Activated CD4-positive, CD25-positive, alpha-beta regulatory T cell treated with anti-CD3 and anti-CD28 coated beads, Interleukin-2, amount 50 U/mL, for 72 hours (primary cell): ENCODE measurements at regions not wholly inside any gene's neighbourhood (a gene's known extent, or its start where the extent isn't known, plus 50 kb on each side); places are given as distances from the start of the nearest gene placed in this dataset.
A peak's percentile ranks its signal among the peaks of the same experiment; 100 is the strongest.
"Not testable (repeated sequence)": the region's sequence is repeated elsewhere in the genome, so short reads cannot be mapped to it uniquely, and the experiment has no call there.

Experiments
- DNase-seq: peaks from one replicate; pipeline ENCODE4 v3.0.0; 2021

DNA sequence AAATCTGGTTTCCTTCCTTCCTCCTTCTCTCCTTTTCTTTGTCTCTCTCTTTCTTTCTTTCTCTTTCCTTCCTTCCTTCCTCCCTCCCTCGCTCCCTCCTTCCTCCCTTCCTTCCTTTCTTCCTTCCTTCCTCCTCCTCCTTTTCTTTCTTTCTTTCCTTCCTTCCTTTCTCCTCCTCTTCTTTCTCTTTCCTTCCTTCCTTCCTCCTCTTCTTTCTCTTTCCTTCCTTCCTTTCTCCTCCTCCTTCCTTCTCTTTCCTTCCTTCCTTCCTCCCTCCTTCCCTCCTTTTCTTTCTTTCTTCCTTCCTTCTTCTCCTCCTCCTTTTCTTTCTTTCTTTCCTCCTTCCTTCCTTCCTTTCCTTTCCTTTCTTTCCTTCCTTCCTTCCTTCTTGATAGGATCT, 61.2 kb downstream of the VIP start:
- DNase-seq, result no peak

DNA sequence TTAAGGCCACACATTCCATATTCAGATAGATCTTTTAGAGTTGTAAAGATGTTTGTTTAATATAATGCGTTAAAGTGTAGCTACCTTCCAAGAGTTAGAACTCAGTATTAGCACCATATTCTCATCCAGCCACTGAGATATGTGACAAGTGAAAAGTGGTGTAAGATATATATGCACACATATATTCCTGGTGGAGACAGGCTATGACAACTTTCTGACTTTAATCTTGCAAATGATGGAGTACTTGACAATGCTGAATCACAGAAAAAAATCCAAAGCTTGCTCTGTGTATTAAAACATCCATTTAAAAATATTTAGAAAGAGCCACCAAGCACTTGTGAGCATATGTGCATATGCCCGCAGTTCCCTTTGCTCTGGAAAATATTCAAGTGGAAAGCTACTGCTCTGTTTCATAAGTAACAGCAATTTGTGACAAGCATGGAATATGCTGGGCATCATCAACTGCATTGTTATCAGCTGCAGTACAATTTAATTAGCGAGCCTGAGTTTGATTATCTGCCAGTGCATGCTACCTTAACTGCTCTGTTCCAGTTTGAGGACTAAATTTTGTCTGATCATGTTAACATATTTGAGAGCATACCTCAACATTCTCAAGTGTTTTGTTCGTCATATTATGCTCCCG, 64.8 kb downstream of the VIP start:
- DNase-seq, result no peak

DNA sequence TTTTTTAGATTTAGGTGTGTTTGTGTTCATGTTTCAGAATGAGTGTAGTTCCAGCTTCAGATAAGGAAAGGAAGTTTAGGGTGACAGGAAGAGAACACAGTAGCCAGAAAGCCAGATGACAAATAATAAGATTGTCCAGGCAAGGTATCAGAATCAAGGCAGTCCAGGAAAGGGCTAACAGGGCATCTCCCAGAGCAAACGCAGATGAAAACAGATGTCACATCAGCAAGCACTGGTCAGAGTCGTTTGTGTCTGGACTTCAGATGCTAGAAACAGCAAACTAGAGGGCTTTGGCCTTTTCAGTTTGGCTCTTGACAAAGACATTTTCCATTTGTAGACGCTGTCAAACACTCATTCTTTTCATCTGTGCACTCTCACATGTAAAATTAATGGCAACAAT, 65.5 kb downstream of the VIP start:
- no peak for DNase-seq

DNA sequence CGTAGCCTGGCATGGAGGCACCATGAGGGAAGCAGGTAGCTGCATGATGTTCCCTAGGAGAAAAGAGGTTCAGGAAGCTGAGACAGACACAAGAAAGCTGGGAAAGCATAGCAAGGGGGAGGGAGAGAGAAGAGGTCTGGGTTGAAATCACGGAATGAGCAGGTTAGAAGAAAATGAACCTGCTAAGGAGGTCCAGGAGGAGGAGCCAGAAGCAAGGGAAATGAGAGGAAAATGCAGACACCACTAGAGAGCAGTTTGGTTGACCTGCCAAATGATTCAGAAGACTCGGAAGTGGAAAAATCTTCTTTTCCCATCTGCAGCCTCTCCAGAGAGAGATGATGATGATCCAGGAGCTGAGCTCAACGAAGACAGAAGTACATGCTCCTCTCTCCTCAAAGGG, 70.9 kb downstream of the VIP start:
- no peak for DNase-seq

DNA sequence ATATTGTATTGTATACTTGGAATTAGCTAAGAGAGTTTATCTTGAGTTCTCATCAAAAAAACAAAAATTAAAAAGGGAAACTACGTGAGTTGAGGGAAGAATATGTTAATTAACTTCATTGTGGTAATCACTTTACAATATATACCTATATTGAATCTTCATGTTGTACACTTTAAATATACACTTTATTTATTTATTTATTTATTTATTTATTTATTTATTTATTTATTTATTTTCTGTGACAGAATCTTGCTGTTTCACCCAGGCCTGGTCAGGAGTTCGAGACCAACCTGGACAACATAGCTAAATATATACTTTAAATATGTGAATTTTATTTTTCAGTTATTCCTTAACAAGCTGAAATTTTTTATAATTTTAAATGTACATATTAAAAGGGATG, 74.1 kb downstream of the VIP start:
- no peak for DNase-seq

DNA sequence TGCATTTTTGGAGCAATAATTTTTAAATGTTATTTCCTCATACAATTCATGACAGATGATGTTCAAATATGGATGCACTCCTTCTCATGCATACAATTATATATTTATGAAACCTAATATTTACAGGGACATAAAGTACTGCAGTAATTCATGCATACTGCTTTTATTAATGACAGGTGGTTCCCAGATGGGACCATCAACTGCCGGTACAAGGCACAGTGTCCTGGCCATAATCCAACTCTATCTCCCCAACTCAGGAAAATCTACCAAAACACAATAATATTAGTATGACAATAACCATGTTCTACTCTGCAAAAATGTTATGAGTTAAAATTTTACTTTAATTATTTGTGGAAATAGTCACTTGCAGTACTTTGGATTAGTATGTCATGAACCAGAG, 77.8 kb downstream of the VIP start:
- no peak for DNase-seq

DNA sequence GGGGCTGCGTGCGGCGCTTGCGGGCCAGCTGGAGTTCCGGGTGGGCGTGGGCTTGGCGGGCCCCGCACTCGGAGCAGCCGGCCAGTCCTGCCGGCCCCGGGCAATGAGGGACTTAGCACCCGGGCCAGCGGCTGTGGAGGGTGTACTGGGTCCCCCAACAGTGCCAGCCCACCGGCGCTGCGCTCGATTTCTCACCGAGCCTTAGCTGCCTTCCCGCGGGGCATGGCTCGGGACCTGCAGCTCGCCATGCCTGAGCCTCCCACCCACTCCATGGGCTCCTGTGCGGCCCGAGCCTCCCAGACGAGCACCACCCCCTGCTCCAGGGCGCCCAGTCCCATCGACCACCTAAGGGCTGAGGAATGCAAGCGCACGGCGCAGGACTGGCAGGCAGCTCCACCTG, 83.8 kb downstream of the VIP start:
- DNase-seq, result not testable (repeated sequence)

DNA sequence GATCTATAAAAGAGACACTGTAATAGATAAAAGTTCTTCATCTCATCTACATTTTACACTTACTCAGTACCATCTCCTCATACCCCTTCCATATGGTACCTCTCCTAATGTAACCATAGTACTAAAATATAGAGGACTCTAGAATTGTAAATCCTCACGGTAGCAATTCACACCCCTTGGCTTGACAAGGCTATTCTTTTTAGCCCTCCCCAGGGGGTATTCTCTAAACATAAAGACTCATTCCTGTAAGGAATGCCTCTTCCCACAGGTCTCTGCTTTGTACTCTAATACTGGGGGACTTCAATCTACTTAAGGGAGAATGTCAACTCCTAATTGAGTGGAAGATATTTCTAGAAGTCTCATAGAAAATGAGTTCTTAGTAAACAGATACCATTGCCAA, 85.9 kb downstream of the VIP start:
- DNase-seq, result no peak

DNA sequence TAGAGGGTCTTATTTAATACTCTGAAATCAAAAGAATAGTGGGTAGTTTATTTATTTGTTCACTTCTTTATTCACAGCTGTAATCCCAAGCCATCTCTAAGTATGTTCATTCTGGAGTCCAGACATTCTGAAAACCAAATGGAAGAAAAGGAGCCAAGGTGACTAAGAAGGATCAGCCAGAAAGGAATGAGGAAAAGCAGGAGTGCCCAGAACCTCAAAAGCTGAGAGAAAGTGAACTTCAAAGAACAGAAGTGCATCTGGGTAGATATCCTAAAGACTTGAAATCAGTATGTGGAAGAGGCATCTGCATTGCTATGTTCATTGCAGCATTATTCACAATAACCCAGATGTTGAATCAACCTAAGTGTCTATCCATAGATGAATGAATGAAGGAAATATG, 94.8 kb downstream of the VIP start:
- no peak for DNase-seq

DNA sequence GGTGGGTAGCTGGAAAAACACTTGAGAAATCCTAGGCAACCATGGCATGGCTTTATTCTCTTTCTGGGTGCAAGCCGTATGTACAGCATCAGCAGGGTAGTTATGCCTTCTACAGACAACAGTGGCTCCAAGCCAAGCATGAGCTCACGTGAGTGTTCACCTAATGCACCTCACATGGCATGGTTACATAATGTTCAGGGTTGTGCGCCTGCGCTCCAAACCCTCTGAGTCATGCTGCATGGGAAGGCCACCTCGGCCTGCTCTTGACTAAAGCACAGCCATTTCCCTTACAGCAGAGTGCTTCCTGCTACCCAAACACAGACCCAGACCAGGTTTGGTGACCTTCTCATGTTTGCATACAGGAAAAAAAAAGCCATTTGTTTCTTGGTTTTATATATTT, 96.2 kb downstream of the VIP start:
- DNase-seq, result no peak

DNA sequence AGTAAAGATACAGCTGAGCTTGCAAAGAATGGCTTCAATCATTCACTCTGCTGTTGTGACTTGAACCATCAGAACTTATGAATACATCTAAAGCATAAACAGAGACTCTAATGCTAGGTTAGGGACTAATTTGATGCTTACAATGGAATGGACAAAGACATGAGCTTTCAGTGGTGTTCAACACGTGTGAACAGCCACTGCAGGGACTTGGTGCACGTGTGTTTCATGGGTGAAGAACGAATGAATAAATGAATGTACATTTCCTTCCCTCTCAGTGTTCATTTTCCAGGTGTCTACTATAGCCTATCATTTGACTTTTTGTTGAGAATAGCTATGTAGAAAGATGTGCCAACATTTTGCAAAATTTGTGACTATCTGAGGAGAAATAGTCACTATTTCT, 98.3 kb downstream of the VIP start:
- DNase-seq, result no peak

DNA sequence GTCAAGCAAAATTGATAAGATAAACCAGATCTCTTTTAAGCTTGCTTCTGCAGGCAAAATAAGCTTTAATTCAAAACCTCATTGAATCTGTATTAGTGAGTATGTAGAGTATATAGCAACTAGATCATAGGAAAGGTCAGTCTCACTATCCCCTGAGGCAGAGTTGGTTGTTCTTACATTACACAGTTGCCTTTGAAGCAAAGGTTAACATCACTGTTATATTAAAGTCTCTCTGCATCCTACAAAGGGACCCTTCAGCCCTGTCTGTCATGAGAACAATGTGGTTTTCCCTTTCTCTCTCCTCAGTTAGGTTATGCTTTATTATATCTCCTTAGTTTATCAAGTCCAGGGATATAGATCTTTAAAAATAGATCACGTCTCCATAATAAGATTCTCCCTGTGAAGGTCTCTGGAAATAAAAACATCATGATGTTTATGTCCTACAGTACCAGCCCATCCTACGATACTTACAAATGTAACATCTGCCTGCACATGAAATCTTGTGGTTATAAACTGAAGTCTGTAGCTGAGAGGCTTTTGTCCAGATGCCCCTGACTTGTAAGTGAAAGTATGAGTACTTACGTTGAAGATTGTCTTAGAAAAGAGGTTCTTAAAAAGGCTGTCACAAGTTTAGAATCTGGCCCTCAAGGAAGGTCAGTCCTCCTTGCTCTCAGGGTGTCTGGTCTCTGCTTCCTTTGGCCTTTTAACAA, 103.6 kb downstream of the VIP start:
- DNase-seq, result no peak

DNA sequence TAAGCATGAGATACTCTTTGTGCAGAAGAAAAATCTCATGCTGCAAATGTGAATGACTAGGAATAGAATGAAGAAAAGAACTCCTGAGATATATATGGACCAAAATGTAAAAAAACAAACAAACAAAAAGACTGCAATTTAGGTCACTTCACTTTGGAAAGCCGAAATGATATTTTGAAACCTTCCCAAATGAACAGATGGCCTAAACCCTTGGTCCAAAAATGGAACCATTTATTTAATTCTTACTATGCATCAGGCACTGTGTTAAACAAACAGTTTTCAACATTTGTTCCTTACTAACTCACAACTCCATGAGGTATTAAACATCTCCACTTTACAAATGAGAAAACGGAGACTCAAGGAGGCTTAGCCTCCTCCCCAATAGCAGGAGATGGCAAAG, 107.5 kb downstream of the VIP start:
- no peak for DNase-seq

DNA sequence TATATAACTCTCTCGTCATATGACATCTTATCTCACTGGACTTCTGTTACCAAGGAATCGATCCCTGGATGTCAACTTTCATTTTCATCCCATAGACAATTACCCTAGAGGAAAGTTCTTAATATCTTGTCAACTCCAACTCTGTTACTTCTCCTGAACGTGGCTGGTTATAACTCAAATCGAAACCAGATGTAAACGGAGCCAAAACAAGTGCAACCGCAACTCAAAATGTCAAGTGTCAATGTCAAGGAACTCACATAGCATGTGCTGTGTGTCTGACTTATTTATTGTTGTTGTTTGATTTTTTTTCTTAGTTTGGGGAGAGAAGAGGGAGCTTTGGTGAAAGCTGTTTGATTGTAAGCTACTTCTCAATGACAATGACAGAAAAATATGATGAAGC, 108.6 kb downstream of the VIP start:
- no peak for DNase-seq

DNA sequence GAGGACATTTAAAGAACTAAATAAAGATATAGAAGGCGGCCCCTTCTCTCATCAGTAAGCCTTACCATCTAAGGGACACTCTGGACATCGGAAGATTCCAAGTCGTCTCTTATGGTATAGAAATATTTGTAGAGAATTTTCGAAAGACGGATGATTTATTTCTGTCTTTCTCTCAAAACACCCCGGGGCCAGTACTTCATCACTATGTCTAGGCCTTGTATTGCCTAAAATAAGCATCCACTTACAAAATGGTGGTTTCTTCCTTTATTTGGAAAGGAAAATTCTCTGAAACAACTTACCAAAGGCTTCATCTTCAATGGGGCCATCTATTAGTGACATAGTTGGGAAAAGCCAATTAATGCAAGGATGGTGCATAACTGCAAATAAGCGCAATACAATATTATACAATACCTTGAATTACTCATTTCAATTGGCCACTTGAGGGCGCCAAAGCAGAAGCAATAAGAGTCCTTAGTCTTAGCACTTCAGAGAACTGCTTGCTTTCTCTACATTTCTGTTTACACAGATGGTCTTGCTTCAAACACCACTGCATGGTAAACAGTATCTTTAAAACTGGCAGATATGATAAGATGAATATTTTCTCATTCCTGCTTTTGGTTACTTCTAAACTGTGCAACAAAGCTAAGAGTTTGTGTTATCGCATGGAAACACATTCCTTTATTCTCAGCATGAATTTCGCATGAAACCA, 113.2 kb downstream of the VIP start:
- peak; percentile 56 for DNase-seq

DNA sequence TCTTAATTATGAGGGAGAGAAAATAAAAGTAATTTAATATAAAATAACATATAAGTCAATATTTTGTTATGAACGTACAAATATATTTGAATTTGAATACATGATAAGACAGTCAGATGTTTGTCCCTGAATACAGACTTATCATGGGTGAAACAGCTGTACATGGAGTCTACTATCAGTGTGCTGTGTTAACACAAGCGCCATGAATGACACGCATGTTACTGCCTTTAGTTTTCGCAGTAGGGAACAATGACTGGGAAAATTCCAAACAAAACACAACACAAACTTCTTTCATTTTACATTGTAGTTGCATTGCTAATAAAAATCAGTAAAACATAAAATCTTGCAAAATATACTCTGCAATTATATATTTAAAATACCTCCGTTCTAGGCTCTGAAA, 108.6 kb downstream of the FBXO5 start:
- no peak for DNase-seq

DNA sequence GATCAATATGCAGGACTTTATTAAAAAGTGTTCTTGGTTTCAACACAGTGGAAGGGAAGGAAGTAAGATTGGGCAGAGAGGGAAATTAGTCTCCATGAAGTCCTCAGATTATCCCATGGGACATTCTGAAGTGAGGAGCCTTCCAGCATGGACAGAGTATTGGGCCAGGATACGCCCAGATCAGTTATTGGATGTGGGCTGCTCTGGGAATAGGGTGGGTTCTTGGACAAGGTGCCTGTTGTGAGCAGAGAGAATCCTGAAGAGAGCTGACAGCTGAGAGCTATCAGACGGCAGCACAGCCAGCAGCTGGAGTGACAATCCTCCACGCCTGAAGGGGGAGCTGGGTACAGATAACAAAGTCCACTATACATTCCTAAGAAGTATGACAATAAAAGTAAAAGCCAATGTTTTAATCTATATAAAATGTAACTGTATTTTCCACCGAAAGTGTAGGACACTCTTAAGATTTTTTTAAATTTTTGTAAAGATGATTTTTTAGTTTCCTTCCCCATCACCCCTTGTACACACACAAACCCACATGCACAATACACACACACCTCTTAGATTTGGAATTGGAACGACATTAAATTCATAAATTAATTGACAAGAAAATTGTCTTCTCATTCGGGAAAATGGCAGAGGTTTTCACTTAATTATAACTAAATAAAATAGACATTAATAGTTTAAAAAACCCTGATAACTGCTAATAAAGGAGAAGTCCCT, 107.8 kb downstream of the FBXO5 start:
- no peak for DNase-seq

DNA sequence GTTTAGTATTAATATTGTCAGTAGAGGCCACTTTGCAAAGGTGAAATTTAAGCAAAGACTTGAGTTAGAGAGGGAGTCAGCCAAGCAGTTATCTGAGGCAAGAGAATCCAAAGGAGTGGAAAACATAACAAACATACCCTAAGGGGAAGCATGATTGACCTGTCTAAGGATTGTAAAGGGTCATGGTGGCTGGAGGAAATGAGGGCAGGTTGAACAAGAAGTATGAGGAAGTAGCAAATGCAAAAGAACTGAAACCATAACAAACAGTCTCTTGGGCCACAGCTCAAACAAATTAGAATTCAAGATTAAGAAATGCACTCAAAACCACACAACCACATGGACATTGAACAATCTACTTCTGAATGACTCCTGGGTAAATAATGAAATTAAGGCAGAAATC, 103.2 kb downstream of the FBXO5 start:
- DNase-seq, result no peak

DNA sequence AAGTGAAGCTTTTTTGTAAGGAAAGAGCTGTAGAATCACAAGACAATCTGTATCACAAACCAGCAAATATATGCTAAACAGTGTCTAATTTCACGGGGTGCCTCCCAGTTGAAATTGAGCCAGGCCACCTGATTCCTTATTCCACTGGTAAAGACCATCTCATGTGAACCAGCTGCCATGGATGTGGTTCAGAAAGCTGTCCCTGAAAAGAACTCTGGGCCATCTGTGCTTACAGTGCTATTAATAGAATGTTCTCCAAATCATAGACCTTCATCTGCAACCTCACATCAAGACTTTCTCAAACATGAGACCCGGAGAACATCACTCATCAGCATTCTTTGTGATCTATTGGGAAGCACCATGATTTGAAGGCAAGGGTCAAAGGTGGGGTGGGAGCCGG, 89.7 kb downstream of the FBXO5 start:
- DNase-seq, result no peak

DNA sequence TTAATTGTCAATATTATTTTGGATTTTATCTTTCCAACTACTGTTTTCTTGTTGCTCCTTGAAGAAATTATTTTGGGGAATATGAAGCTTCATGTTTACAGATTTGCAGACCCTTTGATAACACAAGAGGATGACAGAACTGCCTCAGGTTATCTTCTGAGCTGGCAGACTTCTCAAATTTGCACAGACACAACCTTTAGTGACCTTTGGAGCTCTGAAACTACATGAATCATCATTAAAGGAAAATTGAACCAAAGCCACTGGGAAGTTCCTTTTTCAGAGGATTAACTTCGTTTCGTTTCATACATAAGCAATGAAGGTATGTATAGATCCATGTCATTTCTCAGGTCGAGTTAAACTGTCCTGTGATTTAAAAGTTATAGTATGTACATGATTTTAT, 85.9 kb downstream of the FBXO5 start:
- DNase-seq, result no peak

DNA sequence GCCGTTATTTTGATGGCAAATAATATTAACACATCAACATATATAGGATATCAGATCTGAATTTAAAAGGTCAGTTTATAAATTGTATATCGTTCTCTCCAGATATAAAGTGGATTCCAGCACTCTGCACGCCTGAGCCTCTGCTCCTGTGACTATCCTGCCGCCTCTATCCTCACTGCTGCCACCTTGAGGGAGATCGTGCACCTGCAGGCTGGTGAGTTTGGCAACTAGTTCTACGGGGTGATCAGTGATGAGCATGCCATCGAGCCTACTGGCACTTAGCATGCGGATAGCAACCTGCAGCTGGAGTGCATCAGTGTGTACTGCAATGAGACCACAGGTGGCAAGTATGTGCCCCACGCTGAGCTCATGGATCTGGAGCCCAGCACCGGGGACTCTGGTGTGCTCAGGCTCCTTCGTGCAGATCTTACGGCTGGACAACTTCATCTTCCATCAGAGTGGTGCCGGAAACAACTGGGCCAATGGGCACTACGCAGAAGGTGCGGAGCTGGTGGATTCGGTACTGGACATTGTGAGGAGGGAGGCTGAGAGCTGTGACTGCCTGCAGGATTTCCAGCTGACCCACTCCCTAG, 84.9 kb downstream of the FBXO5 start:
- DNase-seq, result peak; percentile 73

DNA sequence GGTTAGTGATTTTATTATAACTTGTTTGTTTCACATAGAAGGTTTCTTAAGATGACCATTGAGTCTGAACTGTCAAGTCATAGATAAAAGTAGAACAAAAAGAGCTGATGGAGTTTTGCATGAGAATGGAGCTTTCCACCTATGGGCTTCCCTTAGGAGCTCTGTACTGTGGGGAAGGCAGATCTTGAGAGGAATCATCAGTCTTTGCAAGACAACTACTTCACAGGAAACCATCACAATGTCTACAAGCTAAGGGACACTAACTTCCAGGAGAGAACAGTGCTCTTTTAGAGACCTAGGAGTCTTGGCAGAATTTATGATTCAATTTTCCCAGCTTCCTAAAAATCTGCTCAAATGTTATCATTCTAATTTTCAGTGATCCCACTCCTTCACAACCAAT, 78.2 kb downstream of the FBXO5 start:
- DNase-seq, result no peak

DNA sequence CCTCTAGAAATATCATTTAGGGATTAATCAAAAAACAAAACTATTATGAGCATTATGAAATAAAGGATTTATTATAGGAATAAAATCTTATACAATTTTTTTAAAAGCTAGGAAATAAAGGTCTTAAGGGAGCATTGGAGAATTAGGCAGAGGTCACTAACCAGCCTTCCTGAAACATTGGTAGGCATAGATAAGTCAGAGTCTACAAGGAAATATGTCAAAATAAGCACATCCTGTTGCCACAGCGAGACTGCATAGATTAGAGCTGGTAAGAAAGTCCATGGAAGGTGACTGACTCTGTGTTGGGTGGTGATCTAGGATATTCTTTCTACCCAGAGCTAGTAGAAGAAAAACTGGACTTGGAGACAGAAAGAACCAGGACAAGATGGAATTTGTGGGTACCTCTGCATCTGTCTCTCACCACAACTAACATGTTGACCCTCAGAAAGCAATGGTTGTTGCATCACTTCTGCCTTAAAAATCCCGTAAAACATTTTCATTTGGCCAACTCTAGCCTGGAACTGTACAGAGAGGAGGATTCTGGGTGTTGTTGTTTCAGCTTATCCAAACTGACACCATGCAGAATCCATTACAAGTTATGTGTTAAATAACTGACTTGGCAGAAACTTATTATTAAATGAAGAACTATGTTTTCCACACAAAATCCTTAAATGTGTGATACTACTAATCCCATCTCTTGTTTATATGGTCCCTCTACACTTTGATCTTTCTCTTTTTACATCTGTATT, 77.1 kb downstream of the FBXO5 start:
- no peak for DNase-seq
